Nucleus accumbens (tissue), 56 donors: ENCODE measurements at regions not wholly inside any gene's neighbourhood (a gene's known extent, or its start where the extent isn't known, plus 50 kb on each side); places are given as distances from the start of the nearest gene placed in this dataset.

Experiments used
- DNase-seq, 56 donors: peaks; one replicate each; lab custom pipeline; 2025; lab: John Stamatoyannopoulos, UW

- no peak for DNase-seq
Observed at GRCh38 chr2:120472031-120472430, 126.1 kb downstream of the INHBB start.

GRCh38 chr2:120472891-120473309 is 127.0 kb downstream of the INHBB start:
- no peak for DNase-seq

GRCh38 chr2:120473522-120474271 is 127.8 kb downstream of the INHBB start:
- no peak for DNase-seq

GRCh38 chr2:120474486-120474885 is 128.6 kb downstream of the INHBB start:
- no peak for DNase-seq

- DNase-seq, result no peak
Observed at GRCh38 chr2:120476141-120476540, 130.2 kb downstream of the INHBB start.

GRCh38 chr2:120477198-120477597 is 131.3 kb downstream of the INHBB start:
- DNase-seq, result no peak

- no peak for DNase-seq
Observed at GRCh38 chr2:120477831-120478481, 132.0 kb downstream of the INHBB start.

- no peak for DNase-seq
Observed at GRCh38 chr2:120480346-120480902, 134.5 kb downstream of the INHBB start.

GRCh38 chr2:120480903-120481445 is 135.0 kb downstream of the INHBB start:
- no peak for DNase-seq

- DNase-seq, result no peak
Observed at GRCh38 chr2:120481446-120482194, 135.7 kb downstream of the INHBB start.

GRCh38 chr2:120482334-120482733 is 136.4 kb downstream of the INHBB start:
- DNase-seq, result no peak

GRCh38 chr2:120483355-120483754 is 137.4 kb downstream of the INHBB start:
- DNase-seq, result no peak

GRCh38 chr2:120485096-120485495 is 139.2 kb downstream of the INHBB start:
- DNase-seq, result no peak

GRCh38 chr2:120486441-120486840 is 140.5 kb downstream of the INHBB start:
- no peak for DNase-seq

GRCh38 chr2:120486946-120487345 is 141.0 kb downstream of the INHBB start:
- DNase-seq, result no peak

- DNase-seq, result no peak
Observed at GRCh38 chr2:120488531-120488930, 142.6 kb downstream of the INHBB start.

GRCh38 chr2:120489023-120489422 is 143.1 kb downstream of the INHBB start:
- no peak for DNase-seq

GRCh38 chr2:120490091-120490798 is 144.3 kb downstream of the INHBB start:
- no peak for DNase-seq

GRCh38 chr2:120491111-120491625 is 145.2 kb downstream of the INHBB start:
- no peak for DNase-seq

- no peak for DNase-seq
Observed at GRCh38 chr2:120493231-120493630, 147.3 kb downstream of the INHBB start.
